NCI-H1436 treated with DMSO at 0.1 percent for 48 hours (cell line): ENCODE measurements at regions not wholly inside any gene's neighbourhood (a gene's known extent, or its start where the extent isn't known, plus 50 kb on each side); places are given as distances from the start of the nearest gene placed in this dataset.
A peak's percentile ranks its signal among the peaks of the same experiment; 100 is the strongest.

Experiments
- DNase-seq: peaks from one replicate; lab custom pipeline; 2025; lab: John Stamatoyannopoulos, UW

- DNase-seq, result no peak
Measured at GRCh38 chr16:48942996-48943395, 333.0 kb upstream of the N4BP1 start.

- no peak for DNase-seq
Measured at GRCh38 chr16:48936811-48937210, 326.8 kb upstream of the N4BP1 start.

GRCh38 chr16:48932216-48932855 is 322.4 kb upstream of the N4BP1 start:
- no peak for DNase-seq

- DNase-seq, result no peak
Measured at GRCh38 chr16:48930951-48931553, 321.1 kb upstream of the N4BP1 start.

- no peak for DNase-seq
Measured at GRCh38 chr16:48919791-48920190, 309.8 kb upstream of the N4BP1 start.

- no peak for DNase-seq
Measured at GRCh38 chr16:48918520-48919258, 308.7 kb upstream of the N4BP1 start.

GRCh38 chr16:48916566-48916965 is 306.6 kb upstream of the N4BP1 start:
- no peak for DNase-seq

GRCh38 chr16:48914070-48914469 is 304.1 kb upstream of the N4BP1 start:
- no peak for DNase-seq

- DNase-seq, result no peak
Measured at GRCh38 chr16:48913384-48913783, 303.4 kb upstream of the N4BP1 start.

GRCh38 chr16:48912360-48912759 is 302.4 kb upstream of the N4BP1 start:
- no peak for DNase-seq

- no peak for DNase-seq
Measured at GRCh38 chr16:48911700-48912099, 301.7 kb upstream of the N4BP1 start.

GRCh38 chr16:48910214-48910613 is 300.2 kb upstream of the N4BP1 start:
- no peak for DNase-seq

GRCh38 chr16:48909231-48909630 is 299.3 kb upstream of the N4BP1 start:
- DNase-seq, result no peak

GRCh38 chr16:48907906-48908634 is 298.1 kb upstream of the N4BP1 start:
- DNase-seq, result no peak

- no peak for DNase-seq
Measured at GRCh38 chr16:48905632-48906505, 295.9 kb upstream of the N4BP1 start.

- DNase-seq, result no peak
Measured at GRCh38 chr16:48904333-48904732, 294.4 kb upstream of the N4BP1 start.

GRCh38 chr16:48903039-48903438 is 293.1 kb upstream of the N4BP1 start:
- DNase-seq, result no peak

GRCh38 chr16:48901712-48902374 is 291.9 kb upstream of the N4BP1 start:
- peak; percentile 42 for DNase-seq

- no peak for DNase-seq
Measured at GRCh38 chr16:48899500-48899899, 289.5 kb upstream of the N4BP1 start.

GRCh38 chr16:48897698-48898205 is 287.8 kb upstream of the N4BP1 start:
- no peak for DNase-seq

- no peak for DNase-seq
Measured at GRCh38 chr16:48895142-48895541, 285.2 kb upstream of the N4BP1 start.
